Ureter (tissue), 1 donor: ENCODE measurements at regions not wholly inside any gene's neighbourhood (a gene's known extent, or its start where the extent isn't known, plus 50 kb on each side); places are given as distances from the start of the nearest gene placed in this dataset.

ENCODE experiments used
- DNase-seq: peaks from one replicate; pipeline ENCODE4 v3.0.0-alpha.2; 2020; ENCODE audit warnings: low spot score
- donor health status: DM: yes; HTN: yes; CAD: no.

- DNase-seq: no peak
These were observed 552.7 kb upstream of the PSMD7 start for GRCh38 chr16:73743665-73744496.

GRCh38 chr16:73739049-73739769, 557.4 kb upstream of the PSMD7 start:
- DNase-seq: no peak

DNA sequence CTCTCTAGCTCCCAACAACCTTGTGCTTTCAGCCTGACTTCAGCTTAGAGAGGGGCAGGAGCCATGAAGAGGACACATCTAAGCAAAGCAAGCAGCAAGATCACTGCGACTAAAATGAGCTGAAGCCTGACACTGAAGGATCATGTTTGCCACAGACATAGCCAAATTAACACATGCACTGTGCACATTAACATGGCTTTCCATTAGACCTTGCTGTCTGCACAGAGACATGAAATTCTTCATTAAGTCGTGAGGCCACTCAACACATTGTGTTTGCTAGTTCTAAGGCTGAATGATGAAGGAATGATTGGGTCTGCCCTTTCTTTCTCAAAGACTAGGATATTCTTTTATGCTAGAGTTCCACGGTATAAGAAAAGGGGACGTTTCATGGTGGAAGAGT, 558.3 kb upstream of the PSMD7 start:
- no peak for DNase-seq

GRCh38 chr16:73737637-73738036, 559.0 kb upstream of the PSMD7 start:
- no peak for DNase-seq

DNA sequence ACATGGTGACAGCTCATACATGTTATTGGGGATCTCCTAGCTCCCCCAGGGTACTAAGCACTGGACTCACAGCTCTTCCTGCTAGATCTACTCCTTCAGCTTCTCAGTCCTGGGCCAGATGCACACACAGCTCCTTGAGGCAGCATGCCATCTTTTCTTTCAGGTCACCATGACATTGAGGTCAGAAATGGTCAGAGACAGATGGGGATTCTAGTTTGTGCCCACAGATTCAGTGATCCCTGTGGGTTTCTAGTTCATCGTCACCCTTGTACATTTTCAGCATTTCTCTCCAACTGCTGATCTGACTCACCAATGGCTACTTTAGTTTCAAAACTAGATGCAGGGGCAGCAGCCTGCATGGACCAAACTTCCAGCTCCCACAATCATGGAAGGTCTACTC, 560.7 kb upstream of the PSMD7 start:
- DNase-seq: no peak

DNA sequence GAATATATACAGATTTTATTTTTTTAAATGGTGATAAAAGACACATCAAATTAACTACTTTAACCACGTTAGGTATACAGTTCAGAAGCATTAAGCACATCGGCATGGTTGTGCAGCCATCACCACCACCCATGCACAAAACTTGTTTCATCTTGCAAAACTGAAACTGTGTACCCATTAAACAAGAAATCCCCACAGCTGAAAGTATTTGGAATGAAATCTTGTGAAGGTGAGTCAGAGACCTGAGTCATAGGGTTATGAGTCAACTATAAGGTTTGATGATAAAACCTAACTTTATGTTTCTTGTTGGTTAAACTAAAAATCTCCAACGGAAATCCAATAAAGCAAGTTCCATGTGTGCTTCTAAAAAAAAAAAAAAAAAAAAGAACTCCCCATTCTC, 561.6 kb upstream of the PSMD7 start:
- DNase-seq: no peak

DNA sequence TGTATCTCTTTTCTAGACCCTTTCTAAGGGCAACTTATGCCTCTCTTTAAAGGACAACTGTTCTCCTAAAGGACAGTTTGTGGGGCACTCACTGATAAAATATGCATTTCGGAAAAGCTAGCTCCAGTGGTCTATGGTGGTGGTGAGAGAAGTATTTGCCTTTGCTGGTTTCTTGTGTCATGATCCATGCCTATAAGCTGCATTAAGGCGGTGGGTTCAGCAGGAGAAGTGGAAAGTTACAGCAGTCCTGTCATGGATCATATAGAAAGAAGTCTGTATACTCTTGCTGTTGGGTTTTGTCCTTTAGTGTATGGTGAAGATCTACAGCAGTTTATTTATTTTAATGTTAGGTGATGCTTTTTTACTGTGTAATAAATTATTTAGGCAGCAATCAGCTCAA, 563.9 kb upstream of the PSMD7 start:
- DNase-seq: no peak

GRCh38 chr16:73732143-73732542, 564.5 kb upstream of the PSMD7 start:
- DNase-seq: no peak

GRCh38 chr16:73730481-73731090, 566.0 kb upstream of the PSMD7 start:
- DNase-seq: no peak

DNA sequence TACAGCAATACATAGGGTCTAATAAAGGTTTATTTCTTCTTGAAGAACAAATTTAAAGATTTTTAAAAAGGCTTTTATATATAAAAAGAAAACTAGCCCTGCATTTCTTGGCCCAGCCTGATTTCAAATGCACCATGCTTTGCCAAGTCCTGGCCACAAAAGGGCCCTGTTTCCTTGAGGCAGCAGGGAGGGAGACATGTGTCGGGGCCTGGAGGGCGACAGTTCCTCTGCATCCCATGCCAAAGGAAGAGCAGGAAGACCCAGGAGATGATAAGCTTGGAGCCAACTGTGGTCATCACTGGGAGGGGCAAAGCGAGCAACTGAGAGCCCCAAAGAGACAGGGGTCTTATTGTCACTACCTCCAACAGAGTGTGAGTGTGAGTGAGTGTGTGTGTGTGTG, 571.5 kb upstream of the PSMD7 start:
- DNase-seq: no peak

DNA sequence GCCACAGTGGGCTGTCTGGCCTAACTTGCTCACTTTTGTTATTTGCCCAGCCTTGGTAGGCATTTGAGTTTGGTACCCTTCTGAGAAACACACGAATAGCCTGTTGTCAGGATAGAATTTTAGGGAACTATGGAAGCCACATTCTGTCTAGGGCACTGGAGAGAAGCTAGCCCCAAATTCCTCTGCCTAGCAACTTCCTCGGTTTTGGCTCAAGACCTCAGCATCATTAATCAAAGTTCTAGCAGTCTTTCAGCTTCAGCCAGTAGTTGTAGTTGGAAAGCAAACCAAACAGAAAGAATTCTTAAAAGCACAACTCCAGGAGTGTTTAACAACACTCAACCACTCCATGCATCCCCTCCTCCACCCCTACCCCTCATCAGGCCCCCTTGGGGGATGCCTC, 572.1 kb upstream of the PSMD7 start:
- DNase-seq: no peak

DNA sequence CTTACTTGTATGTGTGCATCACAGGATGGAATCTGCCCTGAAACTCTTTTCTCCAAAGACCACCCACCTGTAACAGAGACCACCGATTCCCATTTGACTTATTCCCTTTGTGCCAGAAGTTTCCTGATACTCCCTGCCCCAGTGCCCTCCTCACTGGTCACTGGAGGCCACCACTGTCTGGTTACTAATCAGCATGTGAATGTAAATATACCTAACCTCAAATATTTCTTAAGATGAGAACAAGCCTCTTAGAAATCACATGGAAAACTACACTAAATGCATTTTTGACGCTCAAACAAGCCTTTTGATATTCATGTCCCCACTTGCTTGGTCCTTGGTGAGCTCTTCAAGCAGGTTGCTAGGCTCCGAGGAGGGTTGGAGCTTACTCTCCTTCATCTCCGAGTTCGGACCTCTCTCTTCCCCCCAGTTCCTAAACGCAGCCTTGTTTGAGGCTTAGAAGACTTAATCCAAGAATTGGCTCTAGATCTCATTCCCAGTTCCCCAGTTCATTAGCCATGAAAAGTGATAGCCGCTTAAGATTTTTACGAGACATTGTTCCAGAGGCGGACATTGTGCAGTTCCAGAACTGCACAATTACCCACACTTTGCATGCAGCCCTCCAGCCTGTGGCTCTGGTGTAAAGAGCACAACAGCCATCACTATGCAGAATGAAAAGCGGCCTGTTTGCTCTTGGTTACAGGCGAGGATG, 579.2 kb upstream of the PSMD7 start:
- no peak for DNase-seq

GRCh38 chr16:73714976-73715375, 581.6 kb upstream of the PSMD7 start:
- DNase-seq: no peak

DNA sequence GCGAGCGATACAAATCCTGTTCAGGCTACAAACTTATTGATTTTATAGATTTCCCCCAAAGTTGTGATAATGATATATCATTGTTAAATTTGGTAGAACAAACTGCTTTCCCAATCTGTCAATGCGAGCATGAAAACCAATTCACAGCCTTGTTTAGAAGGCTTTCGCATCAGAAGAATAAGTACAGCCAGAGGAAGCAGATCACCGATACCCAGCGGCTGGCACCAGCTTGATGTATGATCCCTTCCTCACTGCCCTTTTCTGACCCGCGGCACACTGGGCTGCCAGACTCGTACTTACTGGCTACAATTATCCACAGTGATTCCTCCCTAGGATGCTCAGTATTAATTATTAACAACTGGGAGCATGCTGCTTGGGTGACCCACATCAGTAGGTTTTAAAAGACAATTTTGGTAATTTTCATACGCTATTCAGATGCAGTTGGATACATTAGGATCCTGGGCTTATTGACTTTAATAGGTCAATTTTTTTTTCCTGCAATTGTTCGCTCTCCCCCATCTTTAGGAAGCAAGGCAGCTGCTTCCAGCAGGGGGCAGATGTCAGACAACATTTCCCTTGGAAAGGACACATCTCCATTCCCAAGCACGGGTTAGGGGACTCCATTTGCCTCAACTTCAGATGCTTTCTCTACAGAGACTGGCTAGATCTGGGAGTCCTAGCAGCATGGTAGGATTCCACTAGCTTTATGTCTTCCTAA, 582.7 kb upstream of the PSMD7 start:
- DNase-seq: no peak

DNA sequence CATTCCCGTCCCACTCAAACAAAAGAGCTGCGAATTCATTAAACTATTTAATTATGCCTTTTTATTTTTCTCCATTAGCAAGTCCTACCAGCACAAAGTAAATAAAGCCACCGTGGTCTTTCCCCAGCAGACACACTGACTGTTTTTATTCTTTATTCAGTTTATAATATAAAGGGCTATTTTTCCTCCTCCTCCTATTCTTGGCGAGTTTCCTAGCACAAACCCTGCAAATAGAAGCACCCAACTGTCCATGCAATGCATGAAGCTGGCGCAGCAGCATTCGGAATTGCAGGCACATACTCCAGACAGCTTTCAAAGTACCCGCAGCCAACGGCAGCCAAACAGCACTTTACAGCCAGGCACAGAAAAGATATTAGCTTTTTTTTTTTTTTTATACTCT, 583.4 kb upstream of the PSMD7 start:
- no peak for DNase-seq

DNA sequence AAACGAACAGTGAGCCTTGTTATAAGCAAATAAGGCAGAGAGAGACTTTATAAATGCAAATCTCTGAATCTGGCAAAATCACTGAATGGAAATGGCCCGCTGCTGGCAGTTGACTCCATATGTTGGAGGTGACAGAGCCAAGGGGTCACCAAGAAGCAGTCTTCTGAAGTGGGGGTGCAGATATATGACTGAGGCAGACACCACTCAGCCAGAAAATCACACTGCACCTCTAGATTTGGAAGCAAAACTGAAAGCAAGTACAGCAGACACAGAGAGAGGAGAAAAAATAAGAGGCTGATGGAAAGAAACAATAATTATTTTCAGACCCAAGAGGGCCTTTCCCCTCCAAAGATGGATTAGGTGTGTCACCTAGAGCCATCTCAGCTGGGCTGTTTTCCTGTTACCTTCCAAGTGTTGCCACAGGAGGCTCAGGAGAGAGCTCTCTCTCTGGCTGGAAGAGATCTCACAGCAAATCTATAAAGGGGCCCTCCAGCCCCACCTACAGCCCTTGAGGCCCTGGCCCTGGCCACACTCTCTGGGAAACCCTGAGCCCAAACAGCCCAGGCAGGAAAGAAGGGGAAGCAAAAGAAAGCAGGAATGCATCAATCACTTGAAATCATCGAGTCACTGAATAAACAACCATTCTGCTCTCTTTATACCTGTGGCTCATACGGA, 585.1 kb upstream of the PSMD7 start:
- no peak for DNase-seq

- DNase-seq: no peak
These were observed 586.1 kb upstream of the PSMD7 start for GRCh38 chr16:73710526-73710925.

GRCh38 chr16:73707863-73708262, 588.8 kb upstream of the PSMD7 start:
- DNase-seq: no peak

DNA sequence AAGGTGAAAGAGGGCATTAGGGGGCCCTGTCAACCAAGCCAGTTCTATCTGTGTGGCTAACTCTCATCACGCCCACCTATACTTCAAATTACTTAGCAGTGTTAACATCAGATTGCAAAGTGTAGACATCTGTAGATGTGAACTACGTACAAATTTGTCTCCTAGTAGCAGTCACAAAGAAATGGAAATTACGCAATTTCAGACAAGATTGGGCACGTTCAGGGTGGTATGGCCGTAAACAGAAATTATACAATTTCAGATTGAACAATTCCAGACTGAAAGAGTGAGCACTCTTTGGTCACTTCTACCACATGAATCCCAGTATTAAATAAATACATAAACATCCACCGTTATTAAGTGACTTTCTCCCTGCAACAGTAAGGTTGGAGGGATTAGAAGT, 592.7 kb upstream of the PSMD7 start:
- DNase-seq: no peak

GRCh38 chr16:73697336-73697735, 599.3 kb upstream of the PSMD7 start:
- DNase-seq: no peak

DNA sequence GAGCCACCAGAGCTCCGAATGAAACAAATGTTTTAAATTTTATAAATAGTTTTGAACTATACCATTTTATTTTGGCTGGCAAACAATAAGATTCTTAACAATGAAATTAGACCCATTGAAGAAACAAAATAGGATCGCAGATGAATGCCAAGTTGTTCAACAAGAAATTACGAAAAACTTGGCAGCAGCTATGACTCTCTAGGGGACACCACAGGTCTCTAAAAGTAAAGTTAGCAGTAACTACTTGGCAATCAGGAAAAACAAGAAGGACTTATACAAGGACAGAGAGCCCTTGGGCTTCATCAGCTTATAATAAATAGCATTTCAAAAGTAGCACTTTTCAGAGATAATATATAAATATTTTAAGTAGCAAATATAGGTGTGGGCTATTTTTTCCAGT, 603.8 kb upstream of the PSMD7 start:
- DNase-seq: no peak
